Kidney (tissue), 13 donors: ENCODE measurements at regions not wholly inside any gene's neighbourhood (a gene's known extent, or its start where the extent isn't known, plus 50 kb on each side); places are given as distances from the start of the nearest gene placed in this dataset.

Source experiments
- DNase-seq, 5 donors: peaks; one replicate each; pipeline ENCODE4 v3.0.0-alpha.2; 2013 to 2020
- FAIRE-seq: peaks from 2 replicates; lab custom pipeline; 2012; peaks lifted over from hg19 to GRCh38; lab: Jason Lieb, UNC
- H3K27ac ChIP-seq, 2 donors: one replicate each; pipeline ENCODE4 v1.7.0; 2013; ENCODE audit warnings: low read depth in 2 of 2, low read length in 2 of 2, inconsistent platforms in 1 of 2
- H3K27me3 ChIP-seq: one replicate; pipeline ENCODE4 v1.7.1; 2013; ENCODE audit warnings: low read length, inconsistent platforms; ENCODE audit not compliant: control insufficient read depth, insufficient read depth
- H3K36me3 ChIP-seq, 3 donors: one replicate each; pipeline versions ENCODE4 v1.7.0 to v1.7.1; 2013; ENCODE audit warnings: low read length in 3 of 3, control low read depth in 1 of 3, inconsistent platforms in 1 of 3; ENCODE audit not compliant: insufficient read depth in 3 of 3, control insufficient read depth in 2 of 3
- H3K4me1 ChIP-seq, 3 donors: one replicate each; pipeline versions ENCODE4 v1.7.0 to v1.7.1; 2013; ENCODE audit warnings: low read length in 3 of 3, inconsistent platforms in 1 of 3, low read depth in 1 of 3; ENCODE audit not compliant: control insufficient read depth in 2 of 3, insufficient read depth in 2 of 3
- H3K4me3 ChIP-seq, 3 donors: one replicate each; pipeline versions ENCODE4 v1.7.0 to v1.8.1; 2013; ENCODE audit warnings: low read length in 3 of 3, control low read depth in 1 of 3, inconsistent platforms in 1 of 3
- H3K9ac ChIP-seq, 3 donors: one replicate each; pipeline versions ENCODE4 v1.7.0 to v1.7.1; 2013; ENCODE audit warnings: low read length in 3 of 3, control low read depth in 1 of 3, inconsistent platforms in 1 of 3
- H3K9me3 ChIP-seq, 3 donors: one replicate each; pipeline versions ENCODE4 v1.7.0 to v1.7.1; 2013; ENCODE audit warnings: low read length in 3 of 3, control low read depth in 1 of 3, inconsistent platforms in 1 of 3; ENCODE audit not compliant: control insufficient read depth in 2 of 3, insufficient read depth in 1 of 3
- CTCF ChIP-seq: IDR thresholded peaks from 3 replicates; pipeline ENCODE4 v1.5.1; 2012; ENCODE audit warnings: mild to moderate bottlenecking, moderate library complexity, borderline replicate concordance; ENCODE audit not compliant: insufficient read depth; ENCODE audit errors: extremely low read depth
- intact Hi-C: fragments of 100-400 bp; cut with DNase I; formaldehyde crosslinking; loops from one replicate; pipeline ENCODE4 v1.11.1; 2022
- donor health status: control.
- donor health status: control.
- donor health status: control.
- donor health status: control.
- donor health status: control.
- donor health status: DM: yes; HTN: yes; CAD: no.
- donor health status: Normal renal cell carcinoma (clear cell type).

- H3K4me1 ChIP-seq: peaks cover 3 to 15% (median 13%) of the 10 kb centered on the region in 3 donors
- H3K9ac ChIP-seq: no peak overlapping the region
- FAIRE-seq: no peak
- no peak overlapping the region for H3K4me3 ChIP-seq
- H3K27me3 ChIP-seq: no peaks in the 10 kb centered on the region
- intact Hi-C loops: loop anchor here (10.0 kb wide), 1 partner anchor 205 kb away; no protein-coding TSS in a partner anchor
- H3K9me3 ChIP-seq: no peaks in the 10 kb centered on the region
- H3K27ac ChIP-seq: peak overlapping the region; percentile 18 to 35
- DNase-seq: no peak
- H3K36me3 ChIP-seq: no peaks in the 10 kb centered on the region
- no peak for TF ChIP-seq CTCF
Observed at GRCh38 chr5:33309536-33310345, 131.0 kb upstream of the TARS1 start.

GRCh38 chr5:33310451-33310850 lies 130.3 kb upstream of the TARS1 start:
- Histone ChIP-seq H3K4me3 (no peak overlapping the region), H3K4me1 (peaks cover 3 to 15% (median 13%) of the 10 kb centered on the region in 3 donors), H3K9me3 (no peaks in the 10 kb centered on the region), H3K36me3 (no peaks in the 10 kb centered on the region), H3K27ac (no peak overlapping the region), H3K9ac (no peak overlapping the region), H3K27me3 (no peaks in the 10 kb centered on the region)
- intact Hi-C loops: no loop called here
- FAIRE-seq (no peak), DNase-seq (no peak)
- no peak for TF ChIP-seq CTCF

GRCh38 chr5:33311893-33312292 lies 128.9 kb upstream of the TARS1 start:
- Histone ChIP-seq H3K9me3 (no peaks in the 10 kb centered on the region), H3K4me1 (peaks cover 3 to 10% (median 8%) of the 10 kb centered on the region in 3 donors), H3K9ac (no peak overlapping the region), H3K4me3 (no peak overlapping the region), H3K27me3 (no peaks in the 10 kb centered on the region), H3K36me3 (no peaks in the 10 kb centered on the region), H3K27ac (no peak overlapping the region)
- FAIRE-seq: no peak
- TF ChIP-seq CTCF: no peak
- DNase-seq: no peak
- intact Hi-C loops: no loop called here
